Ovary (tissue), 7 donors: ENCODE measurements at regions not wholly inside any gene's neighbourhood (a gene's known extent, or its start where the extent isn't known, plus 50 kb on each side); places are given as distances from the start of the nearest gene placed in this dataset.

Experiments used
- DNase-seq, 5 donors: peaks; one replicate each; pipeline ENCODE4 v3.0.0-alpha.2; 2019 to 2020
- H3K27ac ChIP-seq, 2 donors: fragments of 200-600 bp; one replicate each; pipeline versions ENCODE4 v1.5.1 to v1.8.0; 2019 to 2022
- H3K27me3 ChIP-seq: fragments of 200-600 bp; one replicate; pipeline ENCODE4 v1.8.0; 2022
- H3K36me3 ChIP-seq: fragments of 200-600 bp; sonication (generic); one replicate; pipeline ENCODE4 v1.5.1; 2019
- H3K4me1 ChIP-seq: one replicate; pipeline ENCODE4 v1.8.1; 2013; ENCODE audit warnings: mild to moderate bottlenecking, moderate library complexity; ENCODE audit not compliant: insufficient read depth
- H3K4me3 ChIP-seq: fragments of 200-600 bp; sonication (generic); one replicate; pipeline ENCODE4 v1.5.1; 2017
- H3K9me3 ChIP-seq, 2 donors: fragments of 200-600 bp in 1 of 2; sonication (generic) in 1 of 2; one replicate each; pipeline versions ENCODE4 v1.5.1 to v1.8.1; 2013 to 2019; ENCODE audit warnings: mild to moderate bottlenecking in 1 of 2, moderate library complexity in 1 of 2
- CTCF ChIP-seq, 3 donors: fragments of 450-650 bp in 2 of 3; fragments of 200-600 bp in 1 of 3; IDR thresholded peaks; one replicate each; pipeline versions ENCODE4 v1.5.1 to v1.8.0; 2016 to 2022; ENCODE audit warnings: antibody characterized with exemption in 3 of 3, mild to moderate bottlenecking in 1 of 3
- EP300 ChIP-seq: sonication (generic); formaldehyde crosslinking; IDR thresholded peaks from one replicate; pipeline ENCODE4 v1.6.1; 2017; ENCODE audit warnings: antibody characterized with exemption
- POLR2A ChIP-seq: fragments of 450-650 bp; IDR thresholded peaks from one replicate; pipeline ENCODE4 v1.6.1; 2017; ENCODE audit warnings: antibody characterized with exemption, mild to moderate bottlenecking, moderate library complexity
- WGBS, 3 donors: extraction: QIAGEN DNeasy Blood & Tissue Kit in 1 of 3; methylation state at CpG; one replicate each; pipeline versions ENCODE4 v1.1.5 to v1.1.7; 2013 to 2017; 5-methylcytosine and 5-hydroxymethylcytosine counted together
- intact Hi-C, 4 donors: fragments of 100-400 bp; cut with DNase I; formaldehyde crosslinking; loops; one replicate each; pipeline versions ENCODE4 v1.11.0 to v1.15.1; 2022 to 2023
- donor health status: DM: no; HTN: no; CAD: no; lungs with moderate emphysema.
- donor health status: DM: no; HTN: no; CAD: no.
- donor health status: Bipolar disorder and iron deficiency.
- donor health status: DM: no; HTN: no; CAD: no.
- donor health status: DM: yes; HTN: yes; CAD: no.

- Histone ChIP-seq H3K27me3 (no peaks in the 10 kb centered on the region), H3K9me3 (no peaks in the 10 kb centered on the region), H3K4me3 (no peak overlapping the region), H3K36me3 (no peaks in the 10 kb centered on the region), H3K27ac (no peak overlapping the region), H3K4me1 (no peaks in the 10 kb centered on the region)
- TF ChIP-seq CTCF (IDR thresholded peaks at IDR 0.05) = no peak
- TF ChIP-seq EP300 = no peak
- TF ChIP-seq POLR2A = no peak
- no peak for DNase-seq
- WGBS, 3 donors = 24 to 30% (median 26%) methylated on average over 4 of the region's 4 CpGs
- intact Hi-C loops = no loop called here
Measured at GRCh38 chr21:19171585-19171984, 768.0 kb upstream of the TMPRSS15 start.

- no peaks in the 10 kb centered on the region for H3K4me1 ChIP-seq
- no peaks in the 10 kb centered on the region for H3K27me3 ChIP-seq
- no peak for TF ChIP-seq CTCF (IDR thresholded peaks at IDR 0.05)
- WGBS, 3 donors = 58 to 72% (median 62%) methylated on average over 3 of the region's 3 CpGs
- H3K9me3 ChIP-seq = no peaks in the 10 kb centered on the region
- no peak for DNase-seq
- no peaks in the 10 kb centered on the region for H3K36me3 ChIP-seq
- H3K4me3 ChIP-seq = no peak overlapping the region
- intact Hi-C loops = no loop called here
- no peak overlapping the region for H3K27ac ChIP-seq
Measured at GRCh38 chr21:19181604-19182140, 778.1 kb upstream of the TMPRSS15 start.

- 17 to 19% (median 17%) methylated on average over 4 of the region's 4 CpGs for WGBS, 3 donors
Measured at GRCh38 chr21:19197950-19198349, 794.4 kb upstream of the TMPRSS15 start.

GRCh38 chr21:19198801-19199200, 795.2 kb upstream of the TMPRSS15 start:
- Histone ChIP-seq H3K9me3 (no peaks in the 10 kb centered on the region), H3K4me3 (no peak overlapping the region), H3K27ac (no peak overlapping the region), H3K4me1 (no peaks in the 10 kb centered on the region), H3K36me3 (no peaks in the 10 kb centered on the region), H3K27me3 (no peaks in the 10 kb centered on the region)
- 90 to 94% (median 92%) methylated on average over 3 of the region's 3 CpGs for WGBS, 3 donors
- TF ChIP-seq CTCF (IDR thresholded peaks at IDR 0.05) (no peak), POLR2A (no peak), EP300 (no peak)
- intact Hi-C loops = no loop called here
- DNase-seq = no peak

More at GRCh38 chr21:19197950-19198349, 794.4 kb upstream of the TMPRSS15 start:
- no peak for TF ChIP-seq EP300
- TF ChIP-seq POLR2A = no peak
- TF ChIP-seq CTCF (IDR thresholded peaks at IDR 0.05) = no peak
- no peaks in the 10 kb centered on the region for H3K27me3 ChIP-seq
- no peaks in the 10 kb centered on the region for H3K9me3 ChIP-seq
- DNase-seq = no peak
- H3K4me3 ChIP-seq = no peak overlapping the region
- H3K27ac ChIP-seq = no peak overlapping the region
- intact Hi-C loops = no loop called here
- no peaks in the 10 kb centered on the region for H3K36me3 ChIP-seq
- no peaks in the 10 kb centered on the region for H3K4me1 ChIP-seq

GRCh38 chr21:19218163-19218562, 814.6 kb upstream of the TMPRSS15 start:
- no peak overlapping the region for H3K27ac ChIP-seq
- no peaks in the 10 kb centered on the region for H3K9me3 ChIP-seq
- DNase-seq = no peak
- H3K36me3 ChIP-seq = no peaks in the 10 kb centered on the region
- H3K4me3 ChIP-seq = no peak overlapping the region
- TF ChIP-seq CTCF (IDR thresholded peaks at IDR 0.05) = no peak
- TF ChIP-seq POLR2A = no peak
- TF ChIP-seq EP300 = no peak
- H3K4me1 ChIP-seq = no peaks in the 10 kb centered on the region
- no peaks in the 10 kb centered on the region for H3K27me3 ChIP-seq
- intact Hi-C loops = no loop called here
